Trophoblast cell (in vitro differentiated cells and primary cell): ENCODE measurements at regions not wholly inside any gene's neighbourhood (a gene's known extent, or its start where the extent isn't known, plus 50 kb on each side); places are given as distances from the start of the nearest gene placed in this dataset.

Experiments
- DNase-seq, 2 donors: peaks; one replicate each; pipeline ENCODE4 v3.0.0-alpha.2; 2016
- H2AFZ ChIP-seq: 2 replicates; pipeline ENCODE4 v1.6.1; 2013; ENCODE audit warnings: low read length, moderate library complexity, mild to moderate bottlenecking; ENCODE audit not compliant: insufficient read depth, poor library complexity
- H2AK5ac ChIP-seq: 2 replicates; pipeline ENCODE4 v1.6.1; 2013; ENCODE audit warnings: mild to moderate bottlenecking, low read length
- H2BK120ac ChIP-seq: 2 replicates; pipeline ENCODE4 v1.6.1; 2013; ENCODE audit warnings: low read length, mild to moderate bottlenecking, moderate library complexity; ENCODE audit not compliant: insufficient read depth, poor library complexity
- H2BK12ac ChIP-seq: 2 replicates; pipeline ENCODE4 v1.6.1; 2013; ENCODE audit warnings: mild to moderate bottlenecking, low read length, moderate library complexity
- H2BK5ac ChIP-seq: 2 replicates; pipeline ENCODE4 v1.6.1; 2013; ENCODE audit warnings: low read length, low read depth, moderate library complexity, mild to moderate bottlenecking; ENCODE audit not compliant: poor library complexity
- H3K14ac ChIP-seq: 2 replicates; pipeline ENCODE4 v1.6.1; 2013; ENCODE audit warnings: mild to moderate bottlenecking, low read length
- H3K18ac ChIP-seq: 2 replicates; pipeline ENCODE4 v1.6.1; 2013; ENCODE audit warnings: mild to moderate bottlenecking, low read length
- H3K23ac ChIP-seq: 2 replicates; pipeline ENCODE4 v1.6.1; 2013; ENCODE audit warnings: low read length
- H3K27ac ChIP-seq: 2 replicates; pipeline ENCODE4 v1.5.1; 2013; ENCODE audit warnings: low read depth, mild to moderate bottlenecking, inconsistent platforms, low read length, moderate library complexity
- H3K27me3 ChIP-seq: 2 replicates; pipeline ENCODE4 v1.6.1; 2013; ENCODE audit warnings: inconsistent platforms, mild to moderate bottlenecking, low read length, moderate library complexity; ENCODE audit not compliant: insufficient read depth
- H3K36me3 ChIP-seq, 2 experiments: 1 replicate in 1 of 2; 2 replicates in 1 of 2; pipeline ENCODE4 v1.6.1; 2013; ENCODE audit warnings: low read length in 2 of 2, mild to moderate bottlenecking in 2 of 2, moderate library complexity in 1 of 2; ENCODE audit not compliant: insufficient read depth in 2 of 2, control insufficient read depth in 1 of 2
- H3K4ac ChIP-seq: 2 replicates; pipeline ENCODE4 v1.6.1; 2013; ENCODE audit warnings: low read depth, mild to moderate bottlenecking, low read length, moderate library complexity
- H3K4me1 ChIP-seq, 2 experiments: 1 replicate in 1 of 2; 2 replicates in 1 of 2; pipeline ENCODE4 v1.6.1; 2013; ENCODE audit warnings: low read length in 2 of 2, mild to moderate bottlenecking in 2 of 2, moderate library complexity in 1 of 2; ENCODE audit not compliant: insufficient read depth in 2 of 2, control insufficient read depth in 1 of 2
- H3K4me2 ChIP-seq: 2 replicates; pipeline ENCODE4 v1.6.1; 2013; ENCODE audit warnings: inconsistent platforms, mild to moderate bottlenecking, low read length, moderate library complexity
- H3K4me3 ChIP-seq: 2 replicates; pipeline ENCODE4 v1.5.1; 2013; ENCODE audit warnings: mild to moderate bottlenecking, low read depth, low read length, inconsistent platforms
- H3K79me1 ChIP-seq: one replicate; pipeline ENCODE4 v1.6.1; 2013; ENCODE audit warnings: low read length
- H3K79me2 ChIP-seq: 2 replicates; pipeline ENCODE4 v1.6.1; 2013; ENCODE audit warnings: low read length, mild to moderate bottlenecking; ENCODE audit not compliant: control insufficient read depth, insufficient read depth, poor library complexity
- H3K9ac ChIP-seq: 2 replicates; pipeline ENCODE4 v1.6.1; 2013; ENCODE audit warnings: mild to moderate bottlenecking, low read length
- H3K9me3 ChIP-seq: 2 replicates; pipeline ENCODE4 v1.6.1; 2013; ENCODE audit warnings: low read depth, mild to moderate bottlenecking, control low read depth, inconsistent platforms, low read length; ENCODE audit not compliant: insufficient read depth
- H4K12ac ChIP-seq: 2 replicates; pipeline ENCODE4 v1.6.1; 2013; ENCODE audit warnings: low read depth, mild to moderate bottlenecking, low read length, moderate library complexity
- H4K8ac ChIP-seq: 2 replicates; pipeline ENCODE4 v1.6.1; 2013; ENCODE audit warnings: low read depth, mild to moderate bottlenecking, low read length, moderate library complexity
- H4K91ac ChIP-seq: one replicate; pipeline ENCODE4 v1.6.1; 2013; ENCODE audit warnings: low read depth, mild to moderate bottlenecking, low read length, moderate library complexity
- WGBS: extraction: QIAGEN DNeasy Blood & Tissue Kit; methylation state at CpG from one replicate; pipeline ENCODE4 v1.1.7; 2013; ENCODE audit warnings: missing lambda C conversion rate; ENCODE audit not compliant: insufficient read length, insufficient coverage; ENCODE audit errors: extremely low coverage; 5-methylcytosine and 5-hydroxymethylcytosine counted together

DNA sequence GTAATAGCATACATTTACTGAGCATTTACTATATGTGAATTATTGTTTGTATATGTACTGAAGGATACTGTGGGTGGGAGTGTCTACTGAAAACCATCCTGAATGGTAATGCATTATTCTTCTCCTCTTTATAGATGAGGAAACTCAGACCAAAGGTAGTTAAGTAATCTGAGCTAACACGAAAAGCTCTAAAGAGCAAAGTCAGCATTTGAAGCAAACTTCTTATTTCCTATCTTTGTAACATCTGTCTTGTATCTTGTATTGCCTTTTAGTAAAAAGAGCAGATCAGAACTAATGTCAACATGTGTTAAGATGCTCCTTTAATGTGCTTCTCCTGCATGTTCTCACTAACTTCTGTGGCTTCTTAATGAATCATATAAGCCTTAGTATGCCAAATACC is 382.8 kb upstream of the NXPH2 start:
- H3K9ac ChIP-seq: no peak overlapping the region
- no peak overlapping the region for H4K91ac ChIP-seq
- DNase-seq: no peak
- H3K79me1 ChIP-seq: no peaks in the 10 kb centered on the region
- H2AFZ ChIP-seq: no peak overlapping the region
- no peaks in the 10 kb centered on the region for H3K79me2 ChIP-seq
- no peak overlapping the region for H3K27ac ChIP-seq
- no peaks in the 10 kb centered on the region for H3K36me3 ChIP-seq
- no CpG with 5 or more reads among the region's 1 CpG for WGBS
- no peaks in the 10 kb centered on the region for H3K9me3 ChIP-seq
- no peak overlapping the region for H4K8ac ChIP-seq
- H3K18ac ChIP-seq: no peak overlapping the region
- H3K4me3 ChIP-seq: no peak overlapping the region
- no peak overlapping the region for H3K23ac ChIP-seq
- H3K4me1 ChIP-seq: no peaks in the 10 kb centered on the region
- H3K4ac ChIP-seq: no peak overlapping the region
- H3K27me3 ChIP-seq: no peaks in the 10 kb centered on the region
- H3K14ac ChIP-seq: no peak overlapping the region
- H2BK120ac ChIP-seq: no peak overlapping the region
- H2AK5ac ChIP-seq: no peak overlapping the region
- H2BK5ac ChIP-seq: no peak overlapping the region
- no peak overlapping the region for H4K12ac ChIP-seq
- no peak overlapping the region for H2BK12ac ChIP-seq
- H3K4me2 ChIP-seq: no peak overlapping the region

DNA sequence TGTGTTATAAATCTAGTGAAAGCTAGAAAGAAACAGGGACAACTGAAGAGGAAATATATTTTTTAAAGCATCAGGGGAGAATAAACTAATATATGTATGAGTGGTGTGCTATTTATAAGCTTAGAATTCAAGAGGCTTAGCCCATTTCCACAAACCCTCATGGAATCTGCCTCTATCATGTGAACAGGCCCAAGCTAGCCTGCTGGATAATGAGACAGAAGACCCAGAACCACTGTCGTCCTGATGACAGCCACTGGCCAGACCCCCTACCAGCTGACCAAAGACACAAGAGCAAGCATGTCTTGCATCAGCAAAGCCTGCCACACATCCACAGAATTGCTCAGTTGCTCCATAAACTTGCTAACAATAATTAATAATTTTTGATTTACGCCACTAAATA is 382.3 kb upstream of the NXPH2 start:
- Histone ChIP-seq H3K36me3 (no peaks in the 10 kb centered on the region), H2BK120ac (no peak overlapping the region), H2BK5ac (no peak overlapping the region), H3K4ac (no peak overlapping the region), H4K8ac (no peak overlapping the region), H2AK5ac (no peak overlapping the region), H2AFZ (no peak overlapping the region), H3K4me2 (no peak overlapping the region), H2BK12ac (no peak overlapping the region), H3K4me1 (no peaks in the 10 kb centered on the region), H3K14ac (no peak overlapping the region), H3K79me1 (no peaks in the 10 kb centered on the region), H3K4me3 (no peak overlapping the region), H3K27ac (no peak overlapping the region), H3K79me2 (no peaks in the 10 kb centered on the region), H3K9ac (no peak overlapping the region), H3K23ac (no peak overlapping the region), H4K12ac (no peak overlapping the region), H3K9me3 (no peaks in the 10 kb centered on the region), H3K27me3 (no peaks in the 10 kb centered on the region), H4K91ac (no peak overlapping the region), H3K18ac (no peak overlapping the region)
- no peak for DNase-seq
- no CpG with 5 or more reads among the region's 2 CpGs for WGBS

DNA sequence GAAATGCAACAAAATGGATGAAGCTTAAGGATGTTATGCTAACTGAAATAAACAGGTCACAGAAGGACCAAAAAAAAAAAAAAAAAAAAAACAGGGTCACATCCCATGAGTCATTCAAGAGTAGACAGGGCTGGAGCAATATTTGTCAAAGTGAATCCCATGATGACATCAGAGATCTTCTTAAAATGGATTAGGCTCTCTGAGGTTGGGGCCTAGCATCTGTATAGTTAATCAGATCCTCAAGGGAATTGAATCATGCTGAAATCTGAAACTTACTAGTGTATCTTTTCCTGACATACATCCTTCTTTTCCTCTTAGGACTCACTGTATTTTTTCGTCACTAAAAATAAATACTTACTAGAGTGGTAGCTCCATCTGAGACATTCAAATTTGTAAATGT is 380.6 kb upstream of the NXPH2 start:
- Histone ChIP-seq H3K4me2 (no peak overlapping the region), H3K9ac (no peak overlapping the region), H3K18ac (no peak overlapping the region), H3K14ac (no peak overlapping the region), H4K8ac (no peak overlapping the region), H3K27me3 (no peaks in the 10 kb centered on the region), H3K4me3 (no peak overlapping the region), H2AK5ac (no peak overlapping the region), H4K12ac (no peak overlapping the region), H3K9me3 (no peaks in the 10 kb centered on the region), H3K36me3 (no peaks in the 10 kb centered on the region), H4K91ac (no peak overlapping the region), H2BK12ac (no peak overlapping the region), H3K4ac (no peak overlapping the region), H3K4me1 (no peaks in the 10 kb centered on the region), H3K23ac (no peak overlapping the region), H2BK120ac (no peak overlapping the region), H3K79me1 (no peaks in the 10 kb centered on the region), H3K79me2 (no peaks in the 10 kb centered on the region), H2AFZ (no peak overlapping the region), H2BK5ac (no peak overlapping the region), H3K27ac (no peak overlapping the region)
- no peak for DNase-seq
- WGBS: no CpG with 5 or more reads among the region's 1 CpG

DNA sequence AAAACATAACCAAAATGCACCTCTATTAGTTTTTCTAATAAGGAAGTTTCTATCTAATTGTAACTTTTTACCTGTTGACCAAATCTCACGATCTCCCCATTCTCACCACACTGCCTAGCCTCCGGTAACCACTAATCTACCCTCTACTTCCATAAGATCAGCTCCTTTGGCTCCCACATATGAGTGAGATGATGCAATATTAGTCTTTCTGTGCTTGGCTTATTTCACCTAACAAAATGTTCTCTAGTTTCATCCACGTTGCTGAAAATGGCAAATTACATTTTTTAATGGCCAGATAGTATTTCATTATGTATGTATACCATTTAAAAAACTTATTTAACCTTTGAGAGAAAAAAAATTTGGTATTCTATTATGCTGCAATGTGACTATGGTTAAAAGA is 379.0 kb upstream of the NXPH2 start:
- no CpG with 5 or more reads among the region's 3 CpGs for WGBS

DNA sequence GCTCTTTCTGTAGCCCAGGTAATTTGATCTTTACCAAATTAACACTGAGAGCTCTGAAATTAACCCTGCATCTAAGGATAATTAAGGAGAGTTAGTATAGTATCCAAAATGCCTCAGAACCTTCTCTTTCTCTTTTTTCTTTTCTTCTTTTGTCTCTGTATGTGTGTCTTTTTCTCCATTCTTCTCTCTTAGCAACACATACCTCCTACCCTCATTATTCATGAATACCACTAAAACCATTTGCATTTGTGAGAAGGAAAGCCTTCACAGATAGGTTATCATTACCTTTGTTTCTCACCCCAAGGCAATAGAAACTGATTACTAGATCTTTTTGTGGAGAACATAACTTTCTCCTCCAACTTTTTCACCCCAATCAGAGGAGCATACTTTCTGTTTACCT is 376.5 kb upstream of the NXPH2 start:
- no peaks in the 10 kb centered on the region for H3K9me3 ChIP-seq
- no peaks in the 10 kb centered on the region for H3K79me1 ChIP-seq
- H3K27me3 ChIP-seq: no peaks in the 10 kb centered on the region
- no peak overlapping the region for H2BK120ac ChIP-seq
- no peak overlapping the region for H3K4me3 ChIP-seq
- no peak overlapping the region for H2AK5ac ChIP-seq
- no peaks in the 10 kb centered on the region for H3K4me1 ChIP-seq
- no peak for DNase-seq
- H3K4me2 ChIP-seq: no peak overlapping the region
- no peak overlapping the region for H2BK12ac ChIP-seq
- no peak overlapping the region for H3K14ac ChIP-seq
- H3K9ac ChIP-seq: no peak overlapping the region
- H4K8ac ChIP-seq: no peak overlapping the region
- no peak overlapping the region for H3K4ac ChIP-seq
- no peak overlapping the region for H4K91ac ChIP-seq
- no peak overlapping the region for H4K12ac ChIP-seq
- H2BK5ac ChIP-seq: no peak overlapping the region
- H3K27ac ChIP-seq: no peak overlapping the region
- no peaks in the 10 kb centered on the region for H3K79me2 ChIP-seq
- H3K36me3 ChIP-seq: no peaks in the 10 kb centered on the region
- H3K18ac ChIP-seq: no peak overlapping the region
- no peak overlapping the region for H3K23ac ChIP-seq
- no peak overlapping the region for H2AFZ ChIP-seq

More for the DNA sequence above, 379.0 kb upstream of the NXPH2 start:
- Histone ChIP-seq H3K4ac (no peak overlapping the region), H2BK5ac (no peak overlapping the region), H2AK5ac (no peak overlapping the region), H3K9ac (no peak overlapping the region), H4K8ac (no peak overlapping the region), H2AFZ (no peak overlapping the region), H3K4me2 (no peak overlapping the region), H3K4me1 (no peaks in the 10 kb centered on the region), H3K79me1 (no peaks in the 10 kb centered on the region), H3K27me3 (no peaks in the 10 kb centered on the region), H2BK120ac (no peak overlapping the region), H3K23ac (no peak overlapping the region), H3K27ac (no peak overlapping the region), H3K4me3 (no peak overlapping the region), H3K18ac (no peak overlapping the region), H2BK12ac (no peak overlapping the region), H3K14ac (no peak overlapping the region), H4K12ac (no peak overlapping the region), H3K79me2 (no peaks in the 10 kb centered on the region), H3K9me3 (no peaks in the 10 kb centered on the region), H3K36me3 (no peaks in the 10 kb centered on the region), H4K91ac (no peak overlapping the region)
- no peak for DNase-seq
